Bronchial epithelial cell (primary cell): ENCODE measurements at regions not wholly inside any gene's neighbourhood (a gene's known extent, or its start where the extent isn't known, plus 50 kb on each side); places are given as distances from the start of the nearest gene placed in this dataset.

Experiments used
- DNase-seq: peaks from one replicate; pipeline ENCODE4 v3.0.0-alpha.2; 2010; ENCODE audit warnings: low read depth
- FAIRE-seq: peaks from 2 replicates; lab custom pipeline; 2011; peaks lifted over from hg19 to GRCh38; lab: Jason Lieb, UNC
- H3K27me3 ChIP-seq: 2 replicates; pipeline ENCODE4 v1.5.1; 2011; ENCODE audit warnings: low read length; ENCODE audit not compliant: control insufficient read depth, insufficient read depth
- H3K36me3 ChIP-seq: 2 replicates; pipeline ENCODE4 v1.5.1; 2011; ENCODE audit warnings: low read length; ENCODE audit not compliant: control insufficient read depth, insufficient read depth
- H3K4me3 ChIP-seq: 2 replicates; pipeline ENCODE4 v1.5.1; 2011; ENCODE audit warnings: mild to moderate bottlenecking, low read depth, low read length, control low read depth
- CTCF ChIP-seq: IDR thresholded peaks from 2 replicates; pipeline ENCODE4 v1.5.1; 2011; ENCODE audit warnings: mild to moderate bottlenecking, moderate library complexity, low read length, control low read depth, inconsistent platforms; ENCODE audit not compliant: insufficient read depth, severe bottlenecking

- no peaks in the 10 kb centered on the region for H3K36me3 ChIP-seq
- FAIRE-seq (no peak), DNase-seq (no peak)
- H3K27me3 ChIP-seq = no peaks in the 10 kb centered on the region
- no peak for TF ChIP-seq CTCF
- no peak overlapping the region for H3K4me3 ChIP-seq
These were observed 688.5 kb downstream of the MATN1 start for GRCh38 chr1:30034627-30035521.

GRCh38 chr1:30034105-30034626, 689.2 kb downstream of the MATN1 start:
- H3K27me3 ChIP-seq = no peaks in the 10 kb centered on the region
- no peak overlapping the region for H3K4me3 ChIP-seq
- FAIRE-seq (no peak), DNase-seq (no peak)
- no peaks in the 10 kb centered on the region for H3K36me3 ChIP-seq
- no peak for TF ChIP-seq CTCF

- H3K27me3 ChIP-seq = no peaks in the 10 kb centered on the region
- DNase-seq (no peak), FAIRE-seq (no peak)
- no peaks in the 10 kb centered on the region for H3K36me3 ChIP-seq
- H3K4me3 ChIP-seq = no peak overlapping the region
- no peak for TF ChIP-seq CTCF
These were observed 689.9 kb downstream of the MATN1 start for GRCh38 chr1:30033256-30034104.

GRCh38 chr1:30032302-30032701, 691.1 kb downstream of the MATN1 start:
- FAIRE-seq = no peak

GRCh38 chr1:30029677-30030076, 693.7 kb downstream of the MATN1 start:
- FAIRE-seq (no peak), DNase-seq (no peak)
- Histone ChIP-seq H3K27me3 (no peaks in the 10 kb centered on the region), H3K4me3 (no peak overlapping the region), H3K36me3 (no peaks in the 10 kb centered on the region)
- TF ChIP-seq CTCF = no peak

More at GRCh38 chr1:30032302-30032701, 691.1 kb downstream of the MATN1 start:
- Histone ChIP-seq H3K4me3 (no peak overlapping the region), H3K36me3 (no peaks in the 10 kb centered on the region), H3K27me3 (no peaks in the 10 kb centered on the region)
- DNase-seq = no peak
- no peak for TF ChIP-seq CTCF
